HCT116 (cell line): ENCODE measurements at regions not wholly inside any gene's neighbourhood (a gene's known extent, or its start where the extent isn't known, plus 50 kb on each side); places are given as distances from the start of the nearest gene placed in this dataset.

Experiments used
- ATAC-seq: fragments of 200-7000 bp; cut with Tn5 transposase; 2 replicates; pipeline ENCODE4 v1.9.1; 2020; ENCODE audit warnings: mild to moderate bottlenecking, moderate library complexity
- BruUV-seq: library from RNA; stranded (reverse); fragments of 400-500 nt; replicated peaks from 2 replicates; lab custom pipeline; 2021; lab: Mats Ljungman, UMichigan
- CTCF ChIA-PET: fragments of 300-600 bp; sonication (Branson Sonifier 250); formaldehyde crosslinking; loops from one replicate; lab custom pipeline; 2021; ENCODE audit warnings: antibody characterized with exemption; lab: Charles Lee
- POLR2A ChIA-PET: fragments of 300-600, 350-600 bp; sonication (Branson Sonifier 250); formaldehyde crosslinking; loops from one replicate; lab custom pipeline; 2021; ENCODE audit warnings: antibody characterized with exemption; lab: Charles Lee
- RAD21 ChIA-PET, 2 experiments: fragments of 300-600 bp; sonication (Branson Sonifier 250); formaldehyde crosslinking; loops; one replicate each; lab custom pipeline; 2023; ENCODE audit warnings: low total read pairs in 2 of 2; ENCODE audit not compliant: uncharacterized antibody in 2 of 2, unreplicated experiment in 2 of 2, low non-redundant PET in 1 of 2; lab: Charles Lee
- DNase-seq: peaks from one replicate; pipeline ENCODE4 v3.0.0-alpha.2; 2010; ENCODE audit warnings: low read depth, low spot score
- H2AFZ ChIP-seq: fragments of 200-600 bp; shearing (Covaris generic), sonication (generic); 2 replicates; pipeline ENCODE4 v1.6.1; 2017; ENCODE audit warnings: low read depth, mixed run types, mixed read lengths, antibody characterized with exemption, low read length; ENCODE audit not compliant: poor library complexity, severe bottlenecking
- H3K27ac ChIP-seq: 2 replicates; pipeline ENCODE4 v1.5.1; 2012; ENCODE audit warnings: low read depth, low read length
- H3K27me3 ChIP-seq: fragments of 200-600 bp; sonication (generic); 2 replicates; pipeline ENCODE4 v1.6.1; 2016; ENCODE audit warnings: mixed run types, low read length, mixed read lengths; ENCODE audit not compliant: insufficient read depth
- H3K36me3 ChIP-seq, 2 experiments: fragments of 200-500 bp in 1 of 2; fragments of 200-600 bp in 1 of 2; sonication (Bioruptor generic) in 1 of 2; sonication (generic) in 1 of 2; 2 replicates each; pipeline versions ENCODE4 v1.5.1 to v1.6.1; 2014 to 2016; ENCODE audit warnings: low read length in 2 of 2, inconsistent platforms in 1 of 2, mixed read lengths in 1 of 2, mixed run types in 1 of 2; ENCODE audit not compliant: insufficient read depth in 2 of 2, control insufficient read depth in 1 of 2
- H3K4me1 ChIP-seq, 2 experiments: fragments of 200-600 bp in 1 of 2; sonication (generic) in 1 of 2; 2 replicates each; pipeline versions ENCODE4 v1.5.1 to v1.6.1; 2012 to 2017; ENCODE audit warnings: low read length in 2 of 2, inconsistent platforms in 1 of 2, mild to moderate bottlenecking in 1 of 2, mixed read lengths in 1 of 2, mixed run types in 1 of 2, moderate library complexity in 1 of 2; ENCODE audit not compliant: insufficient read depth in 2 of 2, control insufficient read depth in 1 of 2
- H3K4me2 ChIP-seq: fragments of 200-600 bp; sonication (generic); 2 replicates; pipeline ENCODE4 v1.6.1; 2017; ENCODE audit warnings: mixed run types, low read length, mixed read lengths
- H3K4me3 ChIP-seq, 2 experiments: fragments of 200-600 bp in 1 of 2; sonication (generic) in 1 of 2; replicated peaks in 1 of 2; 2 replicates each; pipeline ENCODE4 v1.5.1; 2011 to 2016; ENCODE audit warnings: low read length in 2 of 2, control low read depth in 1 of 2, low read depth in 1 of 2, mild to moderate bottlenecking in 1 of 2, mixed read lengths in 1 of 2, mixed run types in 1 of 2
- H3K79me2 ChIP-seq: fragments of 200-600 bp; sonication (generic); 2 replicates; pipeline ENCODE4 v1.6.1; 2017; ENCODE audit warnings: mild to moderate bottlenecking, mixed run types, low read length, moderate library complexity, mixed read lengths; ENCODE audit not compliant: insufficient read depth
- H3K9ac ChIP-seq: fragments of 200-600 bp; sonication (generic); 2 replicates; pipeline ENCODE4 v1.6.1; 2016; ENCODE audit warnings: low read length, mixed read lengths
- H3K9me2 ChIP-seq: fragments of 200-600 bp; sonication (generic), shearing (Covaris generic); 2 replicates; pipeline ENCODE4 v1.6.1; 2017; ENCODE audit warnings: mixed run types, mild to moderate bottlenecking, moderate library complexity; ENCODE audit not compliant: insufficient read depth
- H3K9me3 ChIP-seq, 2 experiments: fragments of 200-500 bp in 1 of 2; fragments of 200-600 bp in 1 of 2; sonication (Bioruptor generic) in 1 of 2; sonication (generic) in 1 of 2; 2 replicates each; pipeline ENCODE4 v1.6.1; 2014 to 2017; ENCODE audit warnings: low read length in 2 of 2, mixed read lengths in 2 of 2, inconsistent platforms in 1 of 2, low read depth in 1 of 2, mild to moderate bottlenecking in 1 of 2, mixed run types in 1 of 2, moderate library complexity in 1 of 2; ENCODE audit not compliant: control insufficient read depth in 1 of 2, insufficient read depth in 1 of 2
- H4K20me1 ChIP-seq: fragments of 200-600 bp; sonication (generic), shearing (Covaris generic); 2 replicates; pipeline ENCODE4 v1.6.1; 2017; ENCODE audit warnings: mixed run types, mild to moderate bottlenecking, moderate library complexity; ENCODE audit not compliant: insufficient read depth
- CBX3 ChIP-seq: IDR thresholded peaks from 2 replicates; pipeline ENCODE4 v1.6.1; 2012; ENCODE audit warnings: low read depth
- CEBPB ChIP-seq: IDR thresholded peaks from 2 replicates; pipeline ENCODE4 v1.6.1; 2012; ENCODE audit warnings: low read depth
- EGR1 ChIP-seq: IDR thresholded peaks from 2 replicates; pipeline ENCODE4 v1.6.1; 2012; ENCODE audit warnings: low read depth
- ELF1 ChIP-seq: IDR thresholded peaks from 2 replicates; pipeline ENCODE4 v1.6.1; 2012; ENCODE audit warnings: low read depth, borderline replicate concordance
- EZH2 ChIP-seq: fragments of 200-600 bp; sonication (generic); IDR thresholded peaks from 2 replicates; pipeline ENCODE4 v1.6.1; 2017; ENCODE audit warnings: antibody characterized with exemption, mixed run types
- EZH2phosphoT487 ChIP-seq: fragments of 200-600 bp; IDR thresholded peaks from 2 replicates; pipeline ENCODE4 v1.6.1; 2018; ENCODE audit warnings: antibody characterized with exemption, borderline replicate concordance
- JUND ChIP-seq: IDR thresholded peaks from 2 replicates; pipeline ENCODE4 v1.6.1; 2012
- POLR2A ChIP-seq: IDR thresholded peaks from 2 replicates; pipeline ENCODE4 v1.7.0; 2011; ENCODE audit warnings: borderline replicate concordance; ENCODE audit not compliant: insufficient read depth, insufficient read length; ENCODE audit errors: extremely low read depth
- POLR2AphosphoS5 ChIP-seq: IDR thresholded peaks from 2 replicates; pipeline ENCODE4 v1.6.1; 2011; ENCODE audit warnings: mild to moderate bottlenecking, low read depth, low read length, moderate library complexity
- RAD21 ChIP-seq: IDR thresholded peaks from 2 replicates; pipeline ENCODE4 v1.6.1; 2012; ENCODE audit warnings: low read depth, mild to moderate bottlenecking
- SIN3A ChIP-seq: IDR thresholded peaks from 2 replicates; pipeline ENCODE4 v1.6.1; 2012; ENCODE audit warnings: low read depth
- SP1 ChIP-seq: IDR thresholded peaks from 2 replicates; pipeline ENCODE4 v1.6.1; 2012; ENCODE audit warnings: low read depth
- TCF7L2 ChIP-seq: IDR thresholded peaks from 2 replicates; pipeline ENCODE4 v1.7.0; 2011; ENCODE audit warnings: borderline replicate concordance, inconsistent platforms; ENCODE audit not compliant: insufficient read depth, insufficient read length; ENCODE audit errors: extremely low read depth
- YY1 ChIP-seq: IDR thresholded peaks from 2 replicates; pipeline ENCODE4 v1.6.1; 2011; ENCODE audit warnings: low read length, low read depth, moderate library complexity, mild to moderate bottlenecking; ENCODE audit not compliant: insufficient replicate concordance; ENCODE audit errors: extremely low read depth
- ZFX ChIP-seq: fragments of 450-650 bp; IDR thresholded peaks from 2 replicates; pipeline ENCODE4 v1.6.1; 2017
- intact Hi-C: fragments of 100-400 bp; cut with micrococcal nuclease; formaldehyde crosslinking; loops from 2 replicates; pipeline ENCODE4 v1.10.0; 2022
- TF ChIP-seq, protein P1 (sequence below): IDR thresholded peaks from 2 replicates; pipeline ENCODE4 v1.6.1; 2012; ENCODE audit warnings: low read depth
- TF ChIP-seq, protein P2 (sequence below): IDR thresholded peaks from 2 replicates; pipeline ENCODE4 v1.6.1; 2012
- TF ChIP-seq, protein P3 (sequence below), 3 experiments: fragments of 200-600 bp in 1 of 3; sonication (generic) in 1 of 3; IDR thresholded peaks in 2 of 3; conservative IDR thresholded peaks in 1 of 3; 2 replicates each; pipeline ENCODE4 v1.5.1; 2012 to 2017; ENCODE audit warnings: low read depth in 2 of 3, low read length in 2 of 3, antibody characterized with exemption in 1 of 3, borderline replicate concordance in 1 of 3, control low read depth in 1 of 3, mild to moderate bottlenecking in 1 of 3, mixed read lengths in 1 of 3, mixed run types in 1 of 3, moderate library complexity in 1 of 3; ENCODE audit not compliant: insufficient read depth in 1 of 3
- TF ChIP-seq, protein P4 (sequence below): IDR thresholded peaks from 2 replicates; pipeline ENCODE4 v1.6.1; 2012
- TF ChIP-seq, protein P5 (sequence below): IDR thresholded peaks from 2 replicates; pipeline ENCODE4 v1.6.1; 2011; ENCODE audit warnings: mild to moderate bottlenecking, low read length, moderate library complexity; ENCODE audit not compliant: insufficient replicate concordance; ENCODE audit errors: extremely low read depth

DNA sequence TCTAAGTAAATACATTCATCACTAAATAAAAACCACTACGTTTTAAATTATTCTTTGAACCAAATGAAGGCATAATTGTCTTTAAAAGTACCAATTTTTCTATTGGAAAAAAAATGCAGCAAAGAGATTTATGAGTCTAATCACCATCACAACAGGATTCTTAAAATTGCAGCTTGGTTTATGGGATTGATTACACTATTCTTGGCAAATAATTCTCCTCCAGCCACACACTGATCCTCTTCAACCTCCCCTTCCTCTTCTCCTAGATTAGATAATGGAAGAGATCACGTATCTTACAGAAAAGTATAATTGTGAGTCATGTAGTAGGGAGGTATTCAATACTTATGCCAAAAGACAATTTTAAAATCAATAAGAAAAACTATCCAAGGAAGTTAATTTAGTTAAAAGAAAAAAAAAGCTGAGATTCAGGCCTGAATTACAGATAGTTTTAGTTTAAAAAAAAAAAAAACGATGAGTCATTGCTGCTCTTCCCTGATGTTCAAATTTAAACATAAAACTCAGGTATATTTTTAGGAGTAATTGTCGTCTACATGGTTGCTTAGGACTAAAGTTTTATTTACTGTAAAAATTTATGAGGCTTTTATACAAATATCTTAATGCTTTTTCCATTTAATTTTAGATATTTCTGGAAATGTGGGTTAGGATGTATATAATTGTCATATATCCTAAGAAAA, 133.7 kb upstream of the CDK1 start:
- no peak overlapping the region for H2AFZ ChIP-seq
- H3K79me2 ChIP-seq, result no peaks in the 10 kb centered on the region
- BruUV-seq, result no TSS peak
- peaks cover 0 to 2% of the 10 kb centered on the region in 2 experiments; a peak in 1 of 4 replicates for H3K4me1 ChIP-seq
- RAD21 ChIA-PET, result no interaction called here
- intact Hi-C loops, result loop anchor here (5.0 kb wide), 1 partner anchor 542 kb away; no protein-coding TSS in a partner anchor
- POLR2A ChIA-PET, result no interaction called here
- H3K9me3 ChIP-seq, result no peaks in the 10 kb centered on the region
- no peak for TF ChIP-seq SIN3A
- TF ChIP-seq JUND, result no peak
- TF ChIP-seq, protein P1, sequence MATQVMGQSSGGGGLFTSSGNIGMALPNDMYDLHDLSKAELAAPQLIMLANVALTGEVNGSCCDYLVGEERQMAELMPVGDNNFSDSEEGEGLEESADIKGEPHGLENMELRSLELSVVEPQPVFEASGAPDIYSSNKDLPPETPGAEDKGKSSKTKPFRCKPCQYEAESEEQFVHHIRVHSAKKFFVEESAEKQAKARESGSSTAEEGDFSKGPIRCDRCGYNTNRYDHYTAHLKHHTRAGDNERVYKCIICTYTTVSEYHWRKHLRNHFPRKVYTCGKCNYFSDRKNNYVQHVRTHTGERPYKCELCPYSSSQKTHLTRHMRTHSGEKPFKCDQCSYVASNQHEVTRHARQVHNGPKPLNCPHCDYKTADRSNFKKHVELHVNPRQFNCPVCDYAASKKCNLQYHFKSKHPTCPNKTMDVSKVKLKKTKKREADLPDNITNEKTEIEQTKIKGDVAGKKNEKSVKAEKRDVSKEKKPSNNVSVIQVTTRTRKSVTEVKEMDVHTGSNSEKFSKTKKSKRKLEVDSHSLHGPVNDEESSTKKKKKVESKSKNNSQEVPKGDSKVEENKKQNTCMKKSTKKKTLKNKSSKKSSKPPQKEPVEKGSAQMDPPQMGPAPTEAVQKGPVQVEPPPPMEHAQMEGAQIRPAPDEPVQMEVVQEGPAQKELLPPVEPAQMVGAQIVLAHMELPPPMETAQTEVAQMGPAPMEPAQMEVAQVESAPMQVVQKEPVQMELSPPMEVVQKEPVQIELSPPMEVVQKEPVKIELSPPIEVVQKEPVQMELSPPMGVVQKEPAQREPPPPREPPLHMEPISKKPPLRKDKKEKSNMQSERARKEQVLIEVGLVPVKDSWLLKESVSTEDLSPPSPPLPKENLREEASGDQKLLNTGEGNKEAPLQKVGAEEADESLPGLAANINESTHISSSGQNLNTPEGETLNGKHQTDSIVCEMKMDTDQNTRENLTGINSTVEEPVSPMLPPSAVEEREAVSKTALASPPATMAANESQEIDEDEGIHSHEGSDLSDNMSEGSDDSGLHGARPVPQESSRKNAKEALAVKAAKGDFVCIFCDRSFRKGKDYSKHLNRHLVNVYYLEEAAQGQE, result no peak
- TF ChIP-seq POLR2A, result no peak
- no peak for TF ChIP-seq CEBPB
- no peak for TF ChIP-seq EGR1
- no peak for TF ChIP-seq SP1
- TF ChIP-seq YY1, result no peak
- TF ChIP-seq, protein P2, sequence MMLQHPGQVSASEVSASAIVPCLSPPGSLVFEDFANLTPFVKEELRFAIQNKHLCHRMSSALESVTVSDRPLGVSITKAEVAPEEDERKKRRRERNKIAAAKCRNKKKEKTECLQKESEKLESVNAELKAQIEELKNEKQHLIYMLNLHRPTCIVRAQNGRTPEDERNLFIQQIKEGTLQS, result no peak
- TF ChIP-seq, protein P3, sequence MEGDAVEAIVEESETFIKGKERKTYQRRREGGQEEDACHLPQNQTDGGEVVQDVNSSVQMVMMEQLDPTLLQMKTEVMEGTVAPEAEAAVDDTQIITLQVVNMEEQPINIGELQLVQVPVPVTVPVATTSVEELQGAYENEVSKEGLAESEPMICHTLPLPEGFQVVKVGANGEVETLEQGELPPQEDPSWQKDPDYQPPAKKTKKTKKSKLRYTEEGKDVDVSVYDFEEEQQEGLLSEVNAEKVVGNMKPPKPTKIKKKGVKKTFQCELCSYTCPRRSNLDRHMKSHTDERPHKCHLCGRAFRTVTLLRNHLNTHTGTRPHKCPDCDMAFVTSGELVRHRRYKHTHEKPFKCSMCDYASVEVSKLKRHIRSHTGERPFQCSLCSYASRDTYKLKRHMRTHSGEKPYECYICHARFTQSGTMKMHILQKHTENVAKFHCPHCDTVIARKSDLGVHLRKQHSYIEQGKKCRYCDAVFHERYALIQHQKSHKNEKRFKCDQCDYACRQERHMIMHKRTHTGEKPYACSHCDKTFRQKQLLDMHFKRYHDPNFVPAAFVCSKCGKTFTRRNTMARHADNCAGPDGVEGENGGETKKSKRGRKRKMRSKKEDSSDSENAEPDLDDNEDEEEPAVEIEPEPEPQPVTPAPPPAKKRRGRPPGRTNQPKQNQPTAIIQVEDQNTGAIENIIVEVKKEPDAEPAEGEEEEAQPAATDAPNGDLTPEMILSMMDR (IDR thresholded peaks at IDR 0.05 in 2 of 3, conservative IDR thresholded peaks at IDR 0.05 in 1 of 3; ENCODE audit: borderline replicate concordance in 1 of 3, insufficient read depth in 1 of 3, low read depth in 2 of 3, low read length in 2 of 3), result no peak
- TF ChIP-seq, protein P4, sequence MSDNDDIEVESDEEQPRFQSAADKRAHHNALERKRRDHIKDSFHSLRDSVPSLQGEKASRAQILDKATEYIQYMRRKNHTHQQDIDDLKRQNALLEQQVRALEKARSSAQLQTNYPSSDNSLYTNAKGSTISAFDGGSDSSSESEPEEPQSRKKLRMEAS, result no peak
- no peak for TF ChIP-seq EZH2phosphoT487
- no peak for TF ChIP-seq ZFX
- TF ChIP-seq TCF7L2, result no peak
- no peak for TF ChIP-seq CBX3
- TF ChIP-seq, protein P5, sequence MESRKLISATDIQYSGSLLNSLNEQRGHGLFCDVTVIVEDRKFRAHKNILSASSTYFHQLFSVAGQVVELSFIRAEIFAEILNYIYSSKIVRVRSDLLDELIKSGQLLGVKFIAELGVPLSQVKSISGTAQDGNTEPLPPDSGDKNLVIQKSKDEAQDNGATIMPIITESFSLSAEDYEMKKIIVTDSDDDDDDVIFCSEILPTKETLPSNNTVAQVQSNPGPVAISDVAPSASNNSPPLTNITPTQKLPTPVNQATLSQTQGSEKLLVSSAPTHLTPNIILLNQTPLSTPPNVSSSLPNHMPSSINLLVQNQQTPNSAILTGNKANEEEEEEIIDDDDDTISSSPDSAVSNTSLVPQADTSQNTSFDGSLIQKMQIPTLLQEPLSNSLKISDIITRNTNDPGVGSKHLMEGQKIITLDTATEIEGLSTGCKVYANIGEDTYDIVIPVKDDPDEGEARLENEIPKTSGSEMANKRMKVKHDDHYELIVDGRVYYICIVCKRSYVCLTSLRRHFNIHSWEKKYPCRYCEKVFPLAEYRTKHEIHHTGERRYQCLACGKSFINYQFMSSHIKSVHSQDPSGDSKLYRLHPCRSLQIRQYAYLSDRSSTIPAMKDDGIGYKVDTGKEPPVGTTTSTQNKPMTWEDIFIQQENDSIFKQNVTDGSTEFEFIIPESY, result no peak
- TF ChIP-seq RAD21, result no peak
- no peak for TF ChIP-seq ELF1
- no peak for TF ChIP-seq POLR2AphosphoS5
- TF ChIP-seq EZH2, result no peak
- no peak overlapping the region for H3K27ac ChIP-seq
- no peak overlapping the region for H3K4me3 ChIP-seq
- CTCF ChIA-PET, result interaction anchor here (2.5 to 2.9 kb wide), 2 partner anchors 200 to 203 kb away, joined by 12 to 33 read pairs; no protein-coding TSS in a partner anchor
- H3K9me2 ChIP-seq, result no peaks in the 10 kb centered on the region
- DNase-seq (no peak), ATAC-seq (no peak)
- no peaks in the 10 kb centered on the region for H4K20me1 ChIP-seq
- H3K4me2 ChIP-seq, result no peak overlapping the region
- no peaks in the 10 kb centered on the region for H3K36me3 ChIP-seq
- no peak overlapping the region for H3K9ac ChIP-seq
- no peaks in the 10 kb centered on the region for H3K27me3 ChIP-seq
